GM12878 (cell line): ENCODE measurements at regions not wholly inside any gene's neighbourhood (a gene's known extent, or its start where the extent isn't known, plus 50 kb on each side); places are given as distances from the start of the nearest gene placed in this dataset.

Experiments
- CTCF ChIP-seq, 3 experiments: IDR thresholded peaks in 2 of 3; conservative IDR thresholded peaks in 1 of 3; 2 replicates each; pipeline ENCODE4 v1.5.1; 2011; ENCODE audit warnings: low read depth in 3 of 3, low read length in 3 of 3, mild to moderate bottlenecking in 3 of 3, control low read depth in 2 of 3, moderate library complexity in 2 of 3, inconsistent platforms in 1 of 3, mixed read lengths in 1 of 3; ENCODE audit not compliant: control insufficient read depth in 2 of 3, insufficient read depth in 1 of 3; ENCODE audit errors: extremely low read depth in 1 of 3
- EZH2 ChIP-seq: IDR thresholded peaks from 2 replicates; pipeline ENCODE4 v1.6.1; 2012; ENCODE audit warnings: low read depth, mild to moderate bottlenecking, control low read depth, inconsistent platforms, low read length, borderline replicate concordance; ENCODE audit not compliant: control insufficient read depth
- MYC ChIP-seq: IDR thresholded peaks from 2 replicates; pipeline ENCODE4 v1.6.1; 2011; ENCODE audit warnings: mild to moderate bottlenecking, low read length, moderate library complexity, inconsistent platforms; ENCODE audit not compliant: insufficient read depth, insufficient replicate concordance, insufficient read length, severe bottlenecking
- NFYB ChIP-seq: IDR thresholded peaks from 2 replicates; pipeline ENCODE4 v1.6.1; 2011; ENCODE audit warnings: low read depth, mild to moderate bottlenecking, low read length, improper control_type of control experiment, moderate library complexity; ENCODE audit not compliant: insufficient read depth
- SMAD1 ChIP-seq: fragments of 450-650 bp; IDR thresholded peaks from 2 replicates; pipeline ENCODE4 v1.6.1; 2018; ENCODE audit warnings: mild to moderate bottlenecking, low read depth; ENCODE audit not compliant: partially characterized antibody
- SREBF2 ChIP-seq: IDR thresholded peaks from 2 replicates; pipeline ENCODE4 v1.6.1; 2012; ENCODE audit warnings: mild to moderate bottlenecking, low read length
- TARDBP ChIP-seq: IDR thresholded peaks from 2 replicates; pipeline ENCODE4 v1.6.1; 2016; ENCODE audit warnings: borderline replicate concordance
- TCF7 ChIP-seq: IDR thresholded peaks from 2 replicates; pipeline ENCODE4 v1.6.1; 2014; ENCODE audit warnings: antibody characterized with exemption, borderline replicate concordance

GRCh38 chr11:70954471-70954870, 297.9 kb downstream of the SHANK2 start:
- no peak for TF ChIP-seq SREBF2
- TF ChIP-seq TCF7: no peak
- no peak for TF ChIP-seq CTCF (IDR thresholded peaks at IDR 0.05 in 2 of 3, conservative IDR thresholded peaks at IDR 0.05 in 1 of 3; ENCODE audit: control insufficient read depth in 2 of 3, extremely low read depth in 1 of 3, insufficient read depth in 1 of 3, low read depth in 3 of 3, low read length in 3 of 3)
- no peak for TF ChIP-seq EZH2
- TF ChIP-seq SMAD1: no peak
- no peak for TF ChIP-seq NFYB
- no peak for TF ChIP-seq TARDBP
- no peak for TF ChIP-seq MYC
